C4-2B (cell line): ENCODE measurements at regions not wholly inside any gene's neighbourhood (a gene's known extent, or its start where the extent isn't known, plus 50 kb on each side); places are given as distances from the start of the nearest gene placed in this dataset.
"Not testable (repeated sequence)": the region's sequence is repeated elsewhere in the genome, so short reads cannot be mapped to it uniquely, and the experiment has no call there.

Experiments used
- ZFX ChIP-seq: fragments of 450-650 bp; IDR thresholded peaks from 2 replicates; pipeline ENCODE4 v1.6.1; 2017
- TF ChIP-seq, protein P1 (sequence below): fragments of 450-650 bp; conservative IDR thresholded peaks from 2 replicates; pipeline ENCODE4 v1.5.1; 2017; ENCODE audit warnings: mild to moderate bottlenecking

DNA sequence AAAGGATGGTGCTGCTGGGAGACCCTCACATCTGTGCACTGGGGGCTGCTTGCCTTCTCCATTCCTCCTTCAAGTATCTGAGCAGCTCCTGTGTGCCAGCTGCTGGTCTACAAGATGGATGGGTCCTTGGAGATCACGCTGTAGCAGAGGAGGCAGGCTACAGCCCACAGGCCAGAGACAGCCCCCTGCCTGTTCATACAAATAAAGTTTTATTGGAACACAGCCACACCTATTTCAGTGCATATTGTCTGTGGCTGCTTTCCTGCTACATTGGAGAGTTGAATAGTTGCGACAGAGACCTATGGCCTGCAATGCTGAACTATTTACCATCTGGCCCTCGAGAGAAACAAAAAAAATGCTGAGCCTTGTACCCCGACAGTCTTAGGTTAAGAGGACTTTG, 149.8 kb upstream of the EEF2KMT start:
- TF ChIP-seq, protein P1, sequence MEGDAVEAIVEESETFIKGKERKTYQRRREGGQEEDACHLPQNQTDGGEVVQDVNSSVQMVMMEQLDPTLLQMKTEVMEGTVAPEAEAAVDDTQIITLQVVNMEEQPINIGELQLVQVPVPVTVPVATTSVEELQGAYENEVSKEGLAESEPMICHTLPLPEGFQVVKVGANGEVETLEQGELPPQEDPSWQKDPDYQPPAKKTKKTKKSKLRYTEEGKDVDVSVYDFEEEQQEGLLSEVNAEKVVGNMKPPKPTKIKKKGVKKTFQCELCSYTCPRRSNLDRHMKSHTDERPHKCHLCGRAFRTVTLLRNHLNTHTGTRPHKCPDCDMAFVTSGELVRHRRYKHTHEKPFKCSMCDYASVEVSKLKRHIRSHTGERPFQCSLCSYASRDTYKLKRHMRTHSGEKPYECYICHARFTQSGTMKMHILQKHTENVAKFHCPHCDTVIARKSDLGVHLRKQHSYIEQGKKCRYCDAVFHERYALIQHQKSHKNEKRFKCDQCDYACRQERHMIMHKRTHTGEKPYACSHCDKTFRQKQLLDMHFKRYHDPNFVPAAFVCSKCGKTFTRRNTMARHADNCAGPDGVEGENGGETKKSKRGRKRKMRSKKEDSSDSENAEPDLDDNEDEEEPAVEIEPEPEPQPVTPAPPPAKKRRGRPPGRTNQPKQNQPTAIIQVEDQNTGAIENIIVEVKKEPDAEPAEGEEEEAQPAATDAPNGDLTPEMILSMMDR, result not testable (repeated sequence)
- TF ChIP-seq ZFX, result not testable (repeated sequence)
